ENCODE measurements at regions not wholly inside any gene's neighbourhood (a gene's known extent, or its start where the extent isn't known, plus 50 kb on each side); places are given as distances from the start of the nearest gene placed in this dataset.

DNA sequence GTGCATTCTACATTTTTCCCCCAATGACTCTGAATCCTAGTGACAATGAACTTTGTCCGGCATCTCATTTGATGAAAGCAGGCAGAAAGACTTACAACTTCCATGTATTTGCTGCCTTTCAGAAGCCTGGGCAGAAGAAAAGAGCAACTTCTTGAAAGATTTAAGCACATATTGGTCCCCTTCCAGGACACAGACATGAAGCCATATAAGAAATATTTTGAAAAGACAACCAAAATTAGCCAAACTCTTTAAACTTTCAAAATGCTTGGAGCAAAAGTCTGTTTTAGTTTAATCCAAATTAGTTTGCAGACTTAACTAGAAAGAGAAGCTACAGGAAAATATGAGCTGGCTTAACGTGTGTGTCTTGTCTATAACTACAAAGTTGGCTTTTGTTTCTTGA lies 492.5 kb downstream of the NR4A2 start:
- TF ChIP-seq CBX5 (IDR thresholded peaks at IDR 0.05; ENCODE audit: low read depth, low read length) = no peak
- TF ChIP-seq, protein P1, sequence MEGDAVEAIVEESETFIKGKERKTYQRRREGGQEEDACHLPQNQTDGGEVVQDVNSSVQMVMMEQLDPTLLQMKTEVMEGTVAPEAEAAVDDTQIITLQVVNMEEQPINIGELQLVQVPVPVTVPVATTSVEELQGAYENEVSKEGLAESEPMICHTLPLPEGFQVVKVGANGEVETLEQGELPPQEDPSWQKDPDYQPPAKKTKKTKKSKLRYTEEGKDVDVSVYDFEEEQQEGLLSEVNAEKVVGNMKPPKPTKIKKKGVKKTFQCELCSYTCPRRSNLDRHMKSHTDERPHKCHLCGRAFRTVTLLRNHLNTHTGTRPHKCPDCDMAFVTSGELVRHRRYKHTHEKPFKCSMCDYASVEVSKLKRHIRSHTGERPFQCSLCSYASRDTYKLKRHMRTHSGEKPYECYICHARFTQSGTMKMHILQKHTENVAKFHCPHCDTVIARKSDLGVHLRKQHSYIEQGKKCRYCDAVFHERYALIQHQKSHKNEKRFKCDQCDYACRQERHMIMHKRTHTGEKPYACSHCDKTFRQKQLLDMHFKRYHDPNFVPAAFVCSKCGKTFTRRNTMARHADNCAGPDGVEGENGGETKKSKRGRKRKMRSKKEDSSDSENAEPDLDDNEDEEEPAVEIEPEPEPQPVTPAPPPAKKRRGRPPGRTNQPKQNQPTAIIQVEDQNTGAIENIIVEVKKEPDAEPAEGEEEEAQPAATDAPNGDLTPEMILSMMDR (IDR thresholded peaks at IDR 0.05; ENCODE audit: control extremely low read depth in 1 of 3, insufficient read depth in 1 of 3, low read depth in 1 of 3, low read length in 3 of 3) = no peak
- TF ChIP-seq EZH2 (IDR thresholded peaks at IDR 0.05; ENCODE audit: low read depth, low read length, severe bottlenecking) = no peak
- no peak for TF ChIP-seq SP1 (IDR thresholded peaks at IDR 0.05; ENCODE audit: low read depth, low read length)
- TF ChIP-seq JUND (IDR thresholded peaks at IDR 0.05; ENCODE audit: low read length) = no peak
- TF ChIP-seq CTBP2 (IDR thresholded peaks at IDR 0.05; ENCODE audit: borderline replicate concordance, insufficient read depth, insufficient read length, low read length) = no peak
- no peak for TF ChIP-seq JUN (IDR thresholded peaks at IDR 0.05; ENCODE audit: low read depth, low read length)

Measured in H1 (cell line).